Ascending aorta (tissue), 2 donors: ENCODE measurements at regions not wholly inside any gene's neighbourhood (a gene's known extent, or its start where the extent isn't known, plus 50 kb on each side); places are given as distances from the start of the nearest gene placed in this dataset.

ENCODE experiments used
- DNase-seq, 2 donors: peaks; one replicate each; pipeline ENCODE4 v3.0.0-alpha.2; 2019; ENCODE audit warnings: low spot score in 2 of 2
- H3K27ac ChIP-seq, 2 donors: fragments of 200-600 bp; sonication (generic); one replicate each; pipeline ENCODE4 v1.5.1; 2016 to 2017; ENCODE audit warnings: mild to moderate bottlenecking in 1 of 2
- H3K27me3 ChIP-seq: fragments of 200-600 bp; sonication (generic); one replicate; pipeline ENCODE4 v1.5.1; 2017
- H3K36me3 ChIP-seq, 2 donors: fragments of 200-600 bp; sonication (generic); one replicate each; pipeline ENCODE4 v1.5.1; 2016
- H3K4me1 ChIP-seq, 2 donors: fragments of 200-600 bp; sonication (generic); one replicate each; pipeline ENCODE4 v1.5.1; 2016 to 2017; ENCODE audit warnings: mild to moderate bottlenecking in 1 of 2
- H3K4me3 ChIP-seq, 2 donors: fragments of 200-600 bp; sonication (generic); one replicate each; pipeline ENCODE4 v1.5.1; 2016 to 2017; ENCODE audit warnings: mild to moderate bottlenecking in 1 of 2
- H3K9me3 ChIP-seq, 2 donors: fragments of 200-600 bp; sonication (generic); one replicate each; pipeline ENCODE4 v1.5.1; 2016
- CTCF ChIP-seq, 3 experiments: fragments of 200-600 bp in 2 of 3; fragments of 450-650 bp in 1 of 3; sonication (generic) in 2 of 3; IDR thresholded peaks; one replicate each; pipeline ENCODE4 v1.5.1; 2016 to 2019; ENCODE audit warnings: antibody characterized with exemption in 3 of 3, mild to moderate bottlenecking in 1 of 3, moderate library complexity in 1 of 3
- intact Hi-C: fragments of 100-400 bp; cut with DNase I; formaldehyde crosslinking; loops from one replicate; pipeline ENCODE4 v1.15.1; 2023

DNA sequence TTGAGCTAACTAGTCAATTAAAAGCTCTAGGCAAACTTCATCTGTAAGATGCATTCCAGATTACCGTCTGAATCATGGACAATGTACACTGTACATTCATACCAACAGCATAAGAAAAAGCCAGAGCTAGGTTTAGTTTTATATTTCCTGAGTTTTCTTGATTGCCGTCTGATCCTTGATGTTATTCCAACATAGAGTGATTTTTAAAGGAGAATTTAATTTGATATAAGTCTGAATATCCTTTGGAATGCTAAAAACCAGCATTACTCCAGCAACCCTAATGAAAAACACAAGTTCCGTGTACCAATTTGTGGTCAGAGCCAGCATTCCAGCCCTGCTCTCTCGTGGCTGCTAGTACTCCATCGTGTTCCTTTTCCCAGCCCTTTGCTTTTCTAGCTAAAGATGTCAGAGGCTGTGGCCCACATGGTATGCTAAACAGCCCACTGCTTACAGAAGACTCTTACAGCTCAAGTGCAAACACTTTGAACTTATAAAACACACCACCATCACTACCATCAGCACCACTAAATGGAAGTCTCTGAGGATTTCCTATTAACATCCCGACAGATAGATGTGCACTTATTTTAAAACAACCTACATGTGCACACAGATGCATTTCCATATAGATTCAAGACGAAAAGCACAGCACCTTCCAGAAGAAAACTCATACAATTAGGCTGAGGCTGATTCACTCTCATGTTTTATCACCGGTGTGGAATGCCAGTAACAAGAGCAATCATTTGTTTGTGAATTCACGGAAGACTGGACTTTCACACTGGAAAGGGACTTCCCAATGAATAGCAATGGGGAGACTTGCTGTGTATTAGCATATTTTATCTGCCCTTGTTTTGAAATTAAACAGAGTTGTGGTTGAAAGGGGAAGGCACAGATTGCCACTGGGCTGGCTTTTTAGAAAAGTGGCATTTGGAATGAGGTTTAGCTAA is 246.9 kb upstream of the GAS1 start:
- no peaks in the 10 kb centered on the region for H3K27me3 ChIP-seq
- no peak for DNase-seq
- no peaks in the 10 kb centered on the region for H3K9me3 ChIP-seq
- H3K27ac ChIP-seq, result no peak overlapping the region
- TF ChIP-seq CTCF (IDR thresholded peaks at IDR 0.05), result no peak
- no peak overlapping the region for H3K4me3 ChIP-seq
- intact Hi-C loops, result no loop called here
- peaks cover 0 to 3% of the 10 kb centered on the region in 2 donors for H3K4me1 ChIP-seq
- H3K36me3 ChIP-seq, result no peaks in the 10 kb centered on the region

DNA sequence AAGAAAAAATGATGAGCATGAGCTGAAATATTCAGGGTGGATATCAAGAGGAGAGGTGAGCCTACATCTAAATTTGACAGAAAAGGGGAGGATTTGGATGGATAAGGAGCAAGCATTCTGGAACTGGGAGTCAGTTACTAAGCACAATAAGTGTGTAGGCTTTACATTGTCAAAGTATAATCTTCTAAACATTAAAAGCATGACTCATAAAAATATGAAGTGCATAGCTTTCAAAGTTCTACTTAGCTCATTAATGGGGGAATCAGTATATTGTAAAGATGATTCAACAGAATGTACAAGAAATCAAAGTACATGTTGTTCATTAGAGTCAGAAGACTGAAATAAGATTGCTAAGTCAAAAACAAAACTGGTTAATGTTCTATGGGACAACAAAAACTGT is 248.0 kb upstream of the GAS1 start:
- no peaks in the 10 kb centered on the region for H3K36me3 ChIP-seq
- no peak for DNase-seq
- H3K4me1 ChIP-seq, result peaks cover 0 to 3% of the 10 kb centered on the region in 2 donors
- no peaks in the 10 kb centered on the region for H3K9me3 ChIP-seq
- H3K27ac ChIP-seq, result no peak overlapping the region
- TF ChIP-seq CTCF (IDR thresholded peaks at IDR 0.05), result no peak
- no peaks in the 10 kb centered on the region for H3K27me3 ChIP-seq
- no peak overlapping the region for H3K4me3 ChIP-seq
- intact Hi-C loops, result loop anchor here (5.0 kb wide), 1 partner anchor 133 kb away; no protein-coding TSS in a partner anchor

- Histone ChIP-seq H3K9me3 (no peaks in the 10 kb centered on the region), H3K4me1 (peaks cover 0 to 3% of the 10 kb centered on the region in 2 donors), H3K4me3 (peak overlapping the region in 1 of 2 donors; percentile 42), H3K36me3 (no peaks in the 10 kb centered on the region), H3K27ac (peak overlapping the region in 1 of 2 donors; percentile 68), H3K27me3 (no peaks in the 10 kb centered on the region)
- intact Hi-C loops, result loop anchor here (2.0 to 5.0 kb wide), 3 partner anchors 49 to 135 kb away; no protein-coding TSS in a partner anchor
- no peak for TF ChIP-seq CTCF (IDR thresholded peaks at IDR 0.05)
- DNase-seq, result no peak
Measured at GRCh38 chr9:87197349-87198130, 250.2 kb upstream of the GAS1 start.

DNA sequence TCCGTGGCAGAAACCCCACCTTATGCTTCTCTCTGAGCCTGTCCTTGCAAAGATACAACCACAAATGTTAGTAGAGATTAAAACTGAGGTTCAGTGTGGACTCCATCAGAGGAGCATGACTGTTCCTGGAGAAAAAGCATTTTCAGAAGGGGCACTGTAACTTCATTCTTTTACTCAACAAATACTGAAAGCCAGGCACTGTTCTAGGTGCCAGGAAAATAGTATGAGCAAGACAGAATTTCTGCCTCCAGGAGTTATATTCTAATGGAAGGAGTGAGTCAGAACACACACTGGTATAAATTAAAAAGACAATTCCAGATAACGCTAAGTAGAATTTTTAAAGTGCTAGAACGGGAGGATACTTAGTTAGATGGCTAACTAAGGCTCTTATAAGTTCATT is 251.4 kb upstream of the GAS1 start:
- Histone ChIP-seq H3K4me1 (peaks cover 0 to 3% of the 10 kb centered on the region in 2 donors), H3K9me3 (no peaks in the 10 kb centered on the region), H3K4me3 (no peak overlapping the region), H3K27me3 (no peaks in the 10 kb centered on the region), H3K27ac (peak overlapping the region in 1 of 2 donors; percentile 68), H3K36me3 (no peaks in the 10 kb centered on the region)
- no peak for TF ChIP-seq CTCF (IDR thresholded peaks at IDR 0.05)
- intact Hi-C loops, result loop anchor here (2.0 to 5.0 kb wide), 3 partner anchors 50 to 136 kb away; no protein-coding TSS in a partner anchor
- no peak for DNase-seq

DNA sequence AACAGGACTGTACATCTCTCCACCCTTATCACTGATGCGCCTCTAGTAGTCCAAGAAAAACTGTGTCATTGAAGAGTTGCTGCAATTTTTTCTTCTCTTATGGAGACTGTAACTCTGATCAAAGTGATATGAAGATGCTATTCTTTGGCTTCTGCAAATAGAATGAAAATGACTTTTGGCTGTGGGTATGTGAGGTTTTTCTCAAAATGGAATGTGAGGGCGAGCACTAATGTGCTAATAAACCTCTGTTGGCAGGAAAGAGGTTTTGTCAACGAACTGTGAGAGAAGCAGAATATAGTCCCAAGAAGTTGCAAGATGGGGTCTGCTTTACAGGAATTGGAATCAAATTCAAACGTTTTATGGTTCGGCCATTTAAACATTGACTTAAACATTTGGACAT is 252.0 kb upstream of the GAS1 start:
- Histone ChIP-seq H3K27me3 (no peaks in the 10 kb centered on the region), H3K27ac (no peak overlapping the region), H3K4me1 (peaks cover 0 to 3% of the 10 kb centered on the region in 2 donors), H3K9me3 (no peaks in the 10 kb centered on the region), H3K36me3 (no peaks in the 10 kb centered on the region), H3K4me3 (no peak overlapping the region)
- TF ChIP-seq CTCF (IDR thresholded peaks at IDR 0.05), result no peak
- DNase-seq, result no peak
- intact Hi-C loops, result loop anchor here (2.0 to 5.0 kb wide), 3 partner anchors 50 to 137 kb away; no protein-coding TSS in a partner anchor
